ENCODE measurements at regions not wholly inside any gene's neighbourhood (a gene's known extent, or its start where the extent isn't known, plus 50 kb on each side); places are given as distances from the start of the nearest gene placed in this dataset.

GRCh38 chr5:114308017-114308416, 53.9 kb upstream of the KCNN2 start (continued):
- TF ChIP-seq CTCF (conservative IDR thresholded peaks at IDR 0.05; ENCODE audit: low read depth in 2 of 2), result no peak
- TF ChIP-seq EZH2 (IDR thresholded peaks at IDR 0.05; ENCODE audit: low read depth, unreplicated experiment), result no peak
- peak; percentile 81 for TF ChIP-seq ZNF462 (CRISPR knock-in tag; IDR thresholded peaks at IDR 0.05)

GRCh38 chr5:114308508-114308907, 53.4 kb upstream of the KCNN2 start:
- no peaks in the 10 kb centered on the region for H3F3A ChIP-seq (replicated peaks; ENCODE audit: low read depth)
- no peaks in the 10 kb centered on the region for H3K79me2 ChIP-seq (replicated peaks; ENCODE audit: insufficient read depth)
- ATAC-seq (no peak), DNase-seq (ENCODE audit: low spot score) (no peak)
- no peak overlapping the region for H2AFZ ChIP-seq
- H3K4me1 ChIP-seq (ENCODE audit: insufficient read depth), result peaks cover 25% of the 10 kb centered on the region
- no peaks in the 10 kb centered on the region for H3K9me3 Mint-ChIP-seq
- no peaks in the 10 kb centered on the region for H3K27me3 Mint-ChIP-seq (ENCODE audit: insufficient read depth, low read depth, poor library complexity)
- 0 out of 2 replicates have a peak overlapping the region, but pooled peaks have one; percentile 0 for H3K4me2 ChIP-seq
- H3K36me3 ChIP-seq (ENCODE audit: insufficient read depth), result no peaks in the 10 kb centered on the region
- peaks cover 42% of the 10 kb centered on the region for H3K4me1 Mint-ChIP-seq
- no peaks in the 10 kb centered on the region for H3K27me3 ChIP-seq (ENCODE audit: insufficient read depth)
- H3K4me3 ChIP-seq, result no peak overlapping the region
- H3K9me2 ChIP-seq (ENCODE audit: insufficient read depth), result no peaks in the 10 kb centered on the region
- H3K4me3 Mint-ChIP-seq, result no peak overlapping the region
- H3K27ac ChIP-seq (ENCODE audit: low read depth), result no peak overlapping the region
- H3K36me3 Mint-ChIP-seq (ENCODE audit: low read depth), result no peaks in the 10 kb centered on the region
- H4K20me1 ChIP-seq (replicated peaks; ENCODE audit: insufficient read depth), result no peaks in the 10 kb centered on the region
- no peak overlapping the region for H3K27ac Mint-ChIP-seq
- TF ChIP-seq JUNB (IDR thresholded peaks at IDR 0.05; ENCODE audit: unreplicated experiment) (no peak), ETS1 (IDR thresholded peaks at IDR 0.05) (no peak), ZNF331 (CRISPR knock-in tag; IDR thresholded peaks at IDR 0.05; ENCODE audit: low read depth) (no peak), EZH2 (IDR thresholded peaks at IDR 0.05; ENCODE audit: low read depth, unreplicated experiment) (no peak), STAT1 (IDR thresholded peaks at IDR 0.05; ENCODE audit: unreplicated experiment) (no peak), REST (IDR thresholded peaks at IDR 0.05; ENCODE audit: unreplicated experiment) (no peak)
